ENCODE measurements at regions not wholly inside any gene's neighbourhood (a gene's known extent, or its start where the extent isn't known, plus 50 kb on each side); places are given as distances from the start of the nearest gene placed in this dataset.

DNA sequence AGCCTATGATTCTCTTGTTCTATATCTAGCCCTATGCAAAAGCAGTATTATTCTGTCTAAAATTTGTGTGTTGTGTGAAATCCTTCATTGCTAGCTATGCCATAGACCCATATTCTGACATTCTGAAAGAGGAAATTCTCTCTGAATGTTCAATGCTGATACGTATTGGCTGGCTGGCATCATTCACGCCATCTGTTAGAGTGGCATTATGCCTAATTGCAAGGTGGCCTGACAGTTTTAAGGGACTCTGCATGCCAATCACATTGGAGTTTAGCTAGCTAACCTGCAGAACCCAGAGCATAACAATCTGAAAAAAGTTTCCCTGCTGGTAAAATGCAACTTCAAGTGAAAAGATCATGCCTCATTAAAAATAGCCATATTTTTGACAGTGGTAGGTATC lies 316.0 kb downstream of the SOX11 start:
- no peak for DNase-seq (ENCODE audit: low read depth in 1 of 2, low spot score in 2 of 2)
- Histone ChIP-seq H4K20me1 (replicated peaks in 1 of 2; ENCODE audit: control insufficient read depth in 1 of 2, insufficient read depth in 2 of 2, low read length in 2 of 2) (no peaks in the 10 kb centered on the region), H3K4me2 (ENCODE audit: insufficient read depth in 1 of 2, low read depth in 2 of 2, low read length in 2 of 2) (no peak overlapping the region), H2BK20ac (ENCODE audit: low read length) (no peak overlapping the region), H3K4me1 (replicated peaks in 1 of 4; ENCODE audit: control insufficient read depth in 3 of 4, insufficient read depth in 4 of 4, low read length in 3 of 4) (no peaks in the 10 kb centered on the region), H3K79me1 (ENCODE audit: low read depth, low read length) (no peaks in the 10 kb centered on the region), H3K27ac (ENCODE audit: low read depth, low read length) (no peak overlapping the region), H3K14ac (ENCODE audit: insufficient read length) (no peak overlapping the region), H2BK5ac (ENCODE audit: low read depth, low read length) (no peak overlapping the region), H3K27me3 (replicated peaks in 1 of 4; ENCODE audit: control insufficient read depth in 3 of 4, extremely low read depth in 1 of 4, insufficient read depth in 3 of 4, low read length in 3 of 4) (no peaks in the 10 kb centered on the region; a peak in 1 of 7 replicates), H3K9me3 (ENCODE audit: insufficient read depth in 2 of 2, low read depth in 1 of 2, low read length in 1 of 2) (no peaks in the 10 kb centered on the region), H3K23ac (ENCODE audit: insufficient read length) (no peak overlapping the region), H3K4ac (replicated peaks; ENCODE audit: insufficient read length, low read depth, low read length) (no peak overlapping the region), H2AK5ac (ENCODE audit: low read depth, low read length) (no peak overlapping the region), H3K4me3 (ENCODE audit: extremely low read depth in 1 of 4, insufficient read depth in 2 of 4, low read depth in 3 of 4, low read length in 4 of 4) (no peak overlapping the region), H4K5ac (ENCODE audit: insufficient read length, low read depth, low read length) (no peak overlapping the region), H2AFZ (ENCODE audit: low read length) (no peak overlapping the region), H3K18ac (ENCODE audit: extremely low read depth, low read length) (no peak overlapping the region), H2BK12ac (ENCODE audit: low read depth, low read length) (no peak overlapping the region), H4K91ac (replicated peaks; ENCODE audit: insufficient read length, low read length) (no peak overlapping the region), H3K9ac (replicated peaks in 1 of 4; ENCODE audit: extremely low read depth in 1 of 4, low read depth in 3 of 4, low read length in 3 of 4) (no peak overlapping the region), H2BK120ac (replicated peaks; ENCODE audit: low read depth, low read length) (no peak overlapping the region), H3K36me3 (ENCODE audit: control insufficient read depth in 2 of 4, insufficient read depth in 4 of 4, low read length in 3 of 4) (no peaks in the 10 kb centered on the region), H3K56ac (replicated peaks; ENCODE audit: insufficient read length, low read depth, low read length) (no peak overlapping the region), H2BK15ac (ENCODE audit: low read length) (no peak overlapping the region), H3K23me2 (ENCODE audit: low read depth, low read length) (no peaks in the 10 kb centered on the region), H3K79me2 (ENCODE audit: control insufficient read depth in 1 of 2, insufficient read depth in 2 of 2, low read length in 2 of 2) (no peaks in the 10 kb centered on the region), H4K8ac (ENCODE audit: extremely low read depth, insufficient read depth, low read length) (no peak overlapping the region)
- ChIA-PET POLR2A (ENCODE audit: partially characterized antibody) (no interaction called here), CTCF (ENCODE audit: partially characterized antibody) (interaction anchor here (0.7 kb wide), 1 partner anchor 1119 kb away, joined by 3 read pairs; no protein-coding TSS in a partner anchor)
- no peak for FAIRE-seq
- 97% methylated on average over 2 of the region's 2 CpGs; no CpG with 5 or more reads in 1 of the 2 experiments for WGBS, 2 experiments (ENCODE audit: extremely low coverage in 1 of 2, insufficient coverage in 1 of 2, insufficient read length in 1 of 2, insufficient replicate concordance in 2 of 2, low coverage in 1 of 2, low lambda C conversion rate in 2 of 2, missing lambda C conversion rate in 1 of 2)
- TF ChIP-seq, protein P1, sequence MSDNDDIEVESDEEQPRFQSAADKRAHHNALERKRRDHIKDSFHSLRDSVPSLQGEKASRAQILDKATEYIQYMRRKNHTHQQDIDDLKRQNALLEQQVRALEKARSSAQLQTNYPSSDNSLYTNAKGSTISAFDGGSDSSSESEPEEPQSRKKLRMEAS (IDR thresholded peaks at IDR 0.05) = no peak
- TF ChIP-seq TAF7 (optimal IDR thresholded peaks at IDR 0.05; ENCODE audit: borderline replicate concordance, low read depth, low read length) (no peak), CTBP2 (IDR thresholded peaks at IDR 0.05; ENCODE audit: borderline replicate concordance, insufficient read depth, insufficient read length, low read length) (no peak), SIN3A (conservative IDR thresholded peaks at IDR 0.05 in 1 of 2, IDR thresholded peaks at IDR 0.05 in 1 of 2; ENCODE audit: low read depth in 1 of 2, low read length in 2 of 2) (no peak), CREB1 (IDR thresholded peaks at IDR 0.05) (no peak), BRCA1 (IDR thresholded peaks at IDR 0.05; ENCODE audit: low read depth, low read length) (no peak), ASH2L (IDR thresholded peaks at IDR 0.05; ENCODE audit: low read length) (no peak), YY1 (IDR thresholded peaks at IDR 0.05; ENCODE audit: low read depth, low read length) (no peak), SP1 (IDR thresholded peaks at IDR 0.05; ENCODE audit: low read depth, low read length) (no peak), EGR1 (IDR thresholded peaks at IDR 0.05; ENCODE audit: borderline replicate concordance, low read depth, low read length) (no peak), HDAC6 (IDR thresholded peaks at IDR 0.05; ENCODE audit: low read depth, low read length) (no peak), BACH1 (IDR thresholded peaks at IDR 0.05; ENCODE audit: low read length) (no peak), MAFK (IDR thresholded peaks at IDR 0.05; ENCODE audit: low read depth, low read length) (no peak), SRF (IDR thresholded peaks at IDR 0.05; ENCODE audit: low read depth, low read length) (no peak)
- TF ChIP-seq, protein P2, sequence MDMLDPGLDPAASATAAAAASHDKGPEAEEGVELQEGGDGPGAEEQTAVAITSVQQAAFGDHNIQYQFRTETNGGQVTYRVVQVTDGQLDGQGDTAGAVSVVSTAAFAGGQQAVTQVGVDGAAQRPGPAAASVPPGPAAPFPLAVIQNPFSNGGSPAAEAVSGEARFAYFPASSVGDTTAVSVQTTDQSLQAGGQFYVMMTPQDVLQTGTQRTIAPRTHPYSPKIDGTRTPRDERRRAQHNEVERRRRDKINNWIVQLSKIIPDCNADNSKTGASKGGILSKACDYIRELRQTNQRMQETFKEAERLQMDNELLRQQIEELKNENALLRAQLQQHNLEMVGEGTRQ (IDR thresholded peaks at IDR 0.05; ENCODE audit: low read length) = no peak

All from H1 (cell line).